SH-SY5Y (cell line): ENCODE measurements at regions not wholly inside any gene's neighbourhood (a gene's known extent, or its start where the extent isn't known, plus 50 kb on each side); places are given as distances from the start of the nearest gene placed in this dataset.

Source experiments
- GATA2 ChIP-seq: IDR thresholded peaks from 2 replicates; pipeline ENCODE4 v1.6.1; 2011; ENCODE audit warnings: mild to moderate bottlenecking, low read depth, low read length
- GATA3 ChIP-seq: IDR thresholded peaks from 2 replicates; pipeline ENCODE4 v1.6.1; 2011; ENCODE audit warnings: low read depth, mild to moderate bottlenecking, low read length, moderate library complexity

DNA sequence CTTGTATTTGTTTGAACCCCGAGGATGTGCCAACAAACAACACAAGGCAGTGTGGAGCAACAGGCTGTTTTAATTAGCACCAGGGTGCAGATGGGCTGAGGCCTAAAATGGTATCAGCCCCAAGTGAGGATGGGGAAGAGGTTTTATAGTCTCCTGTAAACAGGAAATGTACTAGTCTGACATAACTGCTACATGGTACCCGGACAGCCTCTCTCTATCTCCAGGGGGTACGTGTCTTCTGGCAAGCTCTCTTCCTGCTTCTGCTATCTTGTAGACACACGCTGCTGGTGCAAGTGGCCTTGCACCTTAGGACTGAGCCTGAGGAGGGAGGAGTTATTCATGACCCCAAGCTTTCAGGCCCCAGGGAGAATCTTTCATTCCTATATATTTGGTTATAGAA is 2451.0 kb downstream of the TP53TG3F start:
- TF ChIP-seq GATA2: no peak
- no peak for TF ChIP-seq GATA3
